ENCODE measurements at regions not wholly inside any gene's neighbourhood (a gene's known extent, or its start where the extent isn't known, plus 50 kb on each side); places are given as distances from the start of the nearest gene placed in this dataset.

- no peak for DNase-seq
These were observed 661.3 kb upstream of the KLF12 start for GRCh38 chr13:74795526-74795925.

GRCh38 chr13:74794582-74794981 lies 660.4 kb upstream of the KLF12 start:
- DNase-seq, result no peak

- DNase-seq, result no peak
These were observed 659.9 kb upstream of the KLF12 start for GRCh38 chr13:74794147-74794546.

- no peak for DNase-seq
These were observed 650.8 kb upstream of the KLF12 start for GRCh38 chr13:74784959-74785358.

- DNase-seq, result no peak
These were observed 644.7 kb upstream of the KLF12 start for GRCh38 chr13:74778946-74779345.

GRCh38 chr13:74778087-74778486 lies 643.9 kb upstream of the KLF12 start:
- DNase-seq, result no peak

- no peak for DNase-seq
These were observed 640.1 kb upstream of the KLF12 start for GRCh38 chr13:74774264-74774663.

- DNase-seq, result no peak
These were observed 639.0 kb upstream of the KLF12 start for GRCh38 chr13:74773248-74773647.

- DNase-seq, result no peak
These were observed 637.8 kb upstream of the KLF12 start for GRCh38 chr13:74771964-74772363.

- DNase-seq, result no peak
These were observed 636.2 kb upstream of the KLF12 start for GRCh38 chr13:74770361-74770760.

- DNase-seq, result no peak
These were observed 635.1 kb upstream of the KLF12 start for GRCh38 chr13:74769333-74769732.

GRCh38 chr13:74768521-74769085 lies 634.4 kb upstream of the KLF12 start:
- no peak for DNase-seq

GRCh38 chr13:74767050-74767449 lies 632.8 kb upstream of the KLF12 start:
- no peak for DNase-seq

GRCh38 chr13:74765955-74766354 lies 631.8 kb upstream of the KLF12 start:
- DNase-seq, result no peak

- no peak for DNase-seq
These were observed 627.9 kb upstream of the KLF12 start for GRCh38 chr13:74761801-74762757.

- no peak for DNase-seq
These were observed 624.0 kb upstream of the KLF12 start for GRCh38 chr13:74758188-74758587.

- no peak for DNase-seq
These were observed 620.9 kb upstream of the KLF12 start for GRCh38 chr13:74755065-74755464.

GRCh38 chr13:74751739-74752138 lies 617.5 kb upstream of the KLF12 start:
- DNase-seq, result no peak

GRCh38 chr13:74747186-74747955 lies 613.2 kb upstream of the KLF12 start:
- no peak for DNase-seq

- no peak for DNase-seq
These were observed 609.8 kb upstream of the KLF12 start for GRCh38 chr13:74743992-74744391.

GRCh38 chr13:74741732-74742131 lies 607.5 kb upstream of the KLF12 start:
- DNase-seq, result no peak

- no peak for DNase-seq
These were observed 598.7 kb upstream of the KLF12 start for GRCh38 chr13:74732736-74733385.

Measured in amygdala (tissue), 56 donors.